GM12878 (cell line): ENCODE measurements at regions not wholly inside any gene's neighbourhood (a gene's known extent, or its start where the extent isn't known, plus 50 kb on each side); places are given as distances from the start of the nearest gene placed in this dataset.
A peak's percentile ranks its signal among the peaks of the same experiment; 100 is the strongest.
"Not testable (repeated sequence)": the region's sequence is repeated elsewhere in the genome, so short reads cannot be mapped to it uniquely, and the experiment has no call there.

Source experiments
- ATAC-seq: fragments of 200-7000 bp; cut with Tn5 transposase; 3 replicates; pipeline ENCODE4 v1.9.1; 2020; ENCODE audit warnings: mild to moderate bottlenecking, moderate library complexity
- BruUV-seq: library from RNA; stranded (reverse); fragments of 400-500 nt; replicated peaks from 2 replicates; lab custom pipeline; 2021; lab: Mats Ljungman, UMichigan
- CTCF ChIA-PET: fragments of 300-600 bp; sonication (Branson Sonifier 250); formaldehyde crosslinking; extraction: SDS; loops from one replicate; lab custom pipeline; 2021; ENCODE audit warnings: inconsistent platforms; lab: Yijun Ruan, JAX
- POLR2A ChIA-PET: fragments of 350-600 bp; formaldehyde crosslinking; extraction: SDS; loops from one replicate; lab custom pipeline; 2021; ENCODE audit warnings: inconsistent platforms; lab: Charles Lee
- RAD21 ChIA-PET: fragments of 300-600 bp; sonication (Branson Sonifier 250); formaldehyde crosslinking; loops from one replicate; lab custom pipeline; 2023; ENCODE audit warnings: antibody characterized with exemption; ENCODE audit not compliant: unreplicated experiment; lab: Charles Lee
- SMC1A ChIA-PET: fragments of 300-600 bp; sonication (Branson Sonifier 250); formaldehyde crosslinking; loops from one replicate; lab custom pipeline; 2023; ENCODE audit not compliant: unreplicated experiment, uncharacterized antibody; lab: Charles Lee
- DNase-seq: peaks from one replicate; pipeline ENCODE4 v3.0.0-alpha.2; 2011; ENCODE audit warnings: low read depth, low spot score
- FAIRE-seq: peaks from 3 replicates; lab custom pipeline; 2011; peaks lifted over from hg19 to GRCh38; lab: Jason Lieb, UNC
- H2AFZ ChIP-seq: 2 replicates; pipeline ENCODE4 v1.6.0; 2011; ENCODE audit warnings: low read depth, low read length, control low read depth; ENCODE audit not compliant: control insufficient read depth
- H3K27ac ChIP-seq: 2 replicates; pipeline ENCODE4 v1.5.1; 2011; ENCODE audit warnings: control low read depth; ENCODE audit not compliant: control insufficient read depth, insufficient read depth
- H3K27me3 ChIP-seq, 2 experiments: replicated peaks in 1 of 2; 2 replicates each; pipeline versions ENCODE4 v1.6.0 to v1.6.1; 2011; ENCODE audit warnings: low read length in 1 of 2; ENCODE audit not compliant: control insufficient read depth in 2 of 2, insufficient read depth in 2 of 2
- H3K36me3 ChIP-seq, 2 experiments: 2 replicates each; pipeline ENCODE4 v1.5.1; 2011; ENCODE audit warnings: low read length in 1 of 2; ENCODE audit not compliant: control insufficient read depth in 2 of 2, insufficient read depth in 2 of 2
- H3K4me1 ChIP-seq: 2 replicates; pipeline ENCODE4 v1.6.1; 2011; ENCODE audit warnings: mild to moderate bottlenecking, low read length, moderate library complexity, mixed read lengths; ENCODE audit not compliant: control insufficient read depth, insufficient read depth
- H3K4me2 ChIP-seq: 2 replicates; pipeline ENCODE4 v1.6.0; 2011; ENCODE audit warnings: control low read depth; ENCODE audit not compliant: control insufficient read depth, insufficient read depth
- H3K4me3 ChIP-seq: fragments of 200-600 bp; sonication (generic); 2 replicates; pipeline ENCODE4 v1.5.1; 2016
- H3K79me2 ChIP-seq: 2 replicates; pipeline ENCODE4 v1.6.0; 2011; ENCODE audit warnings: low read length; ENCODE audit not compliant: control insufficient read depth, insufficient read depth
- H3K9ac ChIP-seq: 2 replicates; pipeline ENCODE4 v1.8.0; 2011; ENCODE audit warnings: low read length, control low read depth, mixed read lengths; ENCODE audit not compliant: control insufficient read depth, insufficient read depth
- H3K9me3 ChIP-seq: replicated peaks from 3 replicates; pipeline ENCODE4 v1.5.1; 2011; ENCODE audit warnings: mild to moderate bottlenecking, low read length; ENCODE audit not compliant: control insufficient read depth, insufficient read depth
- H4K20me1 ChIP-seq: 2 replicates; pipeline ENCODE4 v1.6.0; 2011; ENCODE audit not compliant: control insufficient read depth, insufficient read depth
- DPF2 ChIP-seq: fragments of 450-650 bp; IDR thresholded peaks from 2 replicates; pipeline ENCODE4 v1.6.1; 2017; ENCODE audit warnings: mild to moderate bottlenecking
- IKZF1 ChIP-seq: fragments of 450-650 bp; conservative IDR thresholded peaks from 2 replicates; pipeline ENCODE4 v1.6.1; 2017; ENCODE audit warnings: antibody characterized with exemption, mild to moderate bottlenecking
- MEF2A ChIP-seq: IDR thresholded peaks from 2 replicates; pipeline ENCODE4 v1.6.1; 2011; ENCODE audit warnings: low read depth, mild to moderate bottlenecking, low read length, moderate library complexity; ENCODE audit not compliant: insufficient read depth
- SIN3A ChIP-seq: IDR thresholded peaks from 2 replicates; pipeline ENCODE4 v1.6.1; 2012; ENCODE audit warnings: low read depth, low read length, improper control_type of control experiment
- WGBS: methylation state at CpG from one replicate; pipeline ENCODE4 v1.1.6; 2016; ENCODE audit warnings: low lambda C conversion rate; ENCODE audit not compliant: insufficient replicate concordance, insufficient coverage; ENCODE audit errors: missing lambda C conversion rate; 5-methylcytosine and 5-hydroxymethylcytosine counted together
- in situ Hi-C: fragments of 300-500 bp; cut with MboI; formaldehyde crosslinking; loops from 9 replicates; pipeline ENCODE4 v1.14.3; 2018; ENCODE audit warnings: mixed read lengths
- intact Hi-C: fragments of 100-400 bp; cut with micrococcal nuclease; formaldehyde crosslinking; loops from one replicate; pipeline ENCODE4 v1.14.2; 2022; ENCODE audit not compliant: unreplicated experiment
- TF ChIP-seq, protein P1 (sequence below): fragments of 450-650 bp; conservative IDR thresholded peaks from 2 replicates; pipeline ENCODE4 v1.6.1; 2017; ENCODE audit warnings: mild to moderate bottlenecking, moderate library complexity
- TF ChIP-seq, protein P2 (sequence below): fragments of 450-650 bp; IDR thresholded peaks from 2 replicates; pipeline ENCODE4 v1.6.1; 2016; ENCODE audit warnings: mild to moderate bottlenecking
- TF ChIP-seq, protein P3 (sequence below): fragments of 450-650 bp; IDR thresholded peaks from 2 replicates; pipeline ENCODE4 v1.6.1; 2017; ENCODE audit warnings: low read depth, mild to moderate bottlenecking, moderate library complexity

DNA sequence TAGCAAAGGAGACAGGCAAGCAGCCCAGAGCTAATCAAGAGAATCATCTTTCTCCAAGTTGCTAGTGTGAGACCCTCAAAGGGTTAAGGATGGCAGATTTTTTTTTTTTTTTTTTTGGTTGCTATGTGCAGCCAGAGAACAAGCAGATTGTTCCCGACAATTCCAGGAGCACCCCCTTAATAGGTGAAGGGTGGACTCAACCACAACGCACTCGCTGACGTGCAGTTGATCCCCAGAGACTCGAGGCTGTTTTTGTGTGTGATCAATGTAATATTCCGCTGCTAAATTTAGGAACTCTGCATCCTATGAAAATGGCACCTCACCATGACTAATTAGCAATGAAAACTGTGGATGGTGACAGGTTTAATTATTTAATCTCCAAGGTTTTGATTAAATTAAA, 789.0 kb downstream of the KCNA4 start (continued):
- TF ChIP-seq, protein P1, sequence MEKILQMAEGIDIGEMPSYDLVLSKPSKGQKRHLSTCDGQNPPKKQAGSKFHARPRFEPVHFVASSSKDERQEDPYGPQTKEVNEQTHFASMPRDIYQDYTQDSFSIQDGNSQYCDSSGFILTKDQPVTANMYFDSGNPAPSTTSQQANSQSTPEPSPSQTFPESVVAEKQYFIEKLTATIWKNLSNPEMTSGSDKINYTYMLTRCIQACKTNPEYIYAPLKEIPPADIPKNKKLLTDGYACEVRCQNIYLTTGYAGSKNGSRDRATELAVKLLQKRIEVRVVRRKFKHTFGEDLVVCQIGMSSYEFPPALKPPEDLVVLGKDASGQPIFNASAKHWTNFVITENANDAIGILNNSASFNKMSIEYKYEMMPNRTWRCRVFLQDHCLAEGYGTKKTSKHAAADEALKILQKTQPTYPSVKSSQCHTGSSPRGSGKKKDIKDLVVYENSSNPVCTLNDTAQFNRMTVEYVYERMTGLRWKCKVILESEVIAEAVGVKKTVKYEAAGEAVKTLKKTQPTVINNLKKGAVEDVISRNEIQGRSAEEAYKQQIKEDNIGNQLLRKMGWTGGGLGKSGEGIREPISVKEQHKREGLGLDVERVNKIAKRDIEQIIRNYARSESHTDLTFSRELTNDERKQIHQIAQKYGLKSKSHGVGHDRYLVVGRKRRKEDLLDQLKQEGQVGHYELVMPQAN: no peak
- TF ChIP-seq, protein P2, sequence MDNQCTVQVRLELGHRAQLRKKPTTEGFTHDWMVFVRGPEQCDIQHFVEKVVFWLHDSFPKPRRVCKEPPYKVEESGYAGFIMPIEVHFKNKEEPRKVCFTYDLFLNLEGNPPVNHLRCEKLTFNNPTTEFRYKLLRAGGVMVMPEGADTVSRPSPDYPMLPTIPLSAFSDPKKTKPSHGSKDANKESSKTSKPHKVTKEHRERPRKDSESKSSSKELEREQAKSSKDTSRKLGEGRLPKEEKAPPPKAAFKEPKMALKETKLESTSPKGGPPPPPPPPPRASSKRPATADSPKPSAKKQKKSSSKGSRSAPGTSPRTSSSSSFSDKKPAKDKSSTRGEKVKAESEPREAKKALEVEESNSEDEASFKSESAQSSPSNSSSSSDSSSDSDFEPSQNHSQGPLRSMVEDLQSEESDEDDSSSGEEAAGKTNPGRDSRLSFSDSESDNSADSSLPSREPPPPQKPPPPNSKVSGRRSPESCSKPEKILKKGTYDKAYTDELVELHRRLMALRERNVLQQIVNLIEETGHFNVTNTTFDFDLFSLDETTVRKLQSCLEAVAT: no peak
- no peak for TF ChIP-seq MEF2A

DNA sequence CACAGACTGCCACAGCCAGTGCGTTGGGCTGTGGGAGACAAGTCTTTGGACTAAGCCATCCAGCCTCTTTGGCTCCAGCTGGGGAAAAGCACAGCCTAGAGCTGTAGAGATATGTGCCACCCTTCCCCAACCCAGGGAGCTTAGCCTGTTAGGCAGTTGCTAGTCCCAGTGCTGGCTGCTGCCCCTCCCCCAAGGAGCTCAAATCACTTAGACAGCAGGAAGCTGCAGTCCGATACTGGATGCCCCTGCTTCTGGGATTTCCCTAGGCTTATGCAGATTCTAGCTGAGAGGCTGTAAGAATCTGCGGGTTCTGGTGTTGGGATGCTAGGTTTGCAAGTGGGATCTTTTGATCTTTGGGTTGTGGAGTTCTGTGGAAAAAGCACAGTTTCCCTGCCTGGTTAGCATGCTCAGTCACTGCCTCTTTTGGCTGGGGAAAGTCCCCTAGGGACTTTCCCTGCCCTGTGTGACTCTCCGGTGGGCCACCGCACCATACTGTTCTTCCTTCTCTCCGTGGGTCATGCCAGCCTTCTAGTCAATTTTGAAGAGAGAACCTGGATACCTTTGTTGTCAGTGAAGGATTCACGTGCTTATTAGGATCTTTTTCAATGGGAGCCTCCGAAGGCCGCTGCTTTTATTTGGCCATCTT, 792.0 kb downstream of the KCNA4 start:
- H3K4me1 ChIP-seq: no peaks in the 10 kb centered on the region
- no peaks in the 10 kb centered on the region for H3K27me3 ChIP-seq
- SMC1A ChIA-PET: interaction anchor here (0.7 to 0.9 kb wide), 2 partner anchors 18 to 68 kb away, joined by 3 read pairs; no protein-coding TSS in a partner anchor
- no peak overlapping the region for H3K4me2 ChIP-seq
- in situ Hi-C loops (no loop called here), intact Hi-C loops (no loop called here)
- ATAC-seq (peak; percentile 95), DNase-seq (no peak), FAIRE-seq (no peak)
- no peak overlapping the region for H3K27ac ChIP-seq
- no peaks in the 10 kb centered on the region for H3K9me3 ChIP-seq
- H3K79me2 ChIP-seq: no peaks in the 10 kb centered on the region
- RAD21 ChIA-PET: interaction anchor here (0.9 kb wide), 1 partner anchor 1526 kb away, joined by 3 read pairs; no protein-coding TSS in a partner anchor
- H3K9ac ChIP-seq: no peak overlapping the region
- H4K20me1 ChIP-seq: no peaks in the 10 kb centered on the region
- peak overlapping the region; percentile 34 for H2AFZ ChIP-seq
- CTCF ChIA-PET: interaction anchor here (0.8 kb wide), 1 partner anchor 105 kb away, joined by 3 read pairs; no protein-coding TSS in a partner anchor
- no TSS peak for BruUV-seq
- WGBS: 35% methylated on average over 9 of the region's 9 CpGs
- H3K36me3 ChIP-seq: no peaks in the 10 kb centered on the region
- POLR2A ChIA-PET: interaction anchor here (0.6 kb wide), 1 partner anchor 1877 kb away, joined by 3 read pairs; no protein-coding TSS in a partner anchor
- H3K4me3 ChIP-seq: no peak overlapping the region
- TF ChIP-seq SIN3A: no peak
- TF ChIP-seq IKZF1: peak; percentile 51
- TF ChIP-seq DPF2: 0 out of 2 replicates have a peak, but pooled peaks have one; percentile 41
- TF ChIP-seq, protein P3, sequence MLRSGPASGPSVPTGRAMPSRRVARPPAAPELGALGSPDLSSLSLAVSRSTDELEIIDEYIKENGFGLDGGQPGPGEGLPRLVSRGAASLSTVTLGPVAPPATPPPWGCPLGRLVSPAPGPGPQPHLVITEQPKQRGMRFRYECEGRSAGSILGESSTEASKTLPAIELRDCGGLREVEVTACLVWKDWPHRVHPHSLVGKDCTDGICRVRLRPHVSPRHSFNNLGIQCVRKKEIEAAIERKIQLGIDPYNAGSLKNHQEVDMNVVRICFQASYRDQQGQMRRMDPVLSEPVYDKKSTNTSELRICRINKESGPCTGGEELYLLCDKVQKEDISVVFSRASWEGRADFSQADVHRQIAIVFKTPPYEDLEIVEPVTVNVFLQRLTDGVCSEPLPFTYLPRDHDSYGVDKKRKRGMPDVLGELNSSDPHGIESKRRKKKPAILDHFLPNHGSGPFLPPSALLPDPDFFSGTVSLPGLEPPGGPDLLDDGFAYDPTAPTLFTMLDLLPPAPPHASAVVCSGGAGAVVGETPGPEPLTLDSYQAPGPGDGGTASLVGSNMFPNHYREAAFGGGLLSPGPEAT: peak; percentile 36; the same call in 1 of the 2 replicates

GRCh38 chr11:29219531-29219930, 797.3 kb downstream of the KCNA4 start:
- RAD21 ChIA-PET, DNase-seq, H3K4me3 ChIP-seq, BruUV-seq, CTCF ChIA-PET, in situ Hi-C loops, H2AFZ ChIP-seq, FAIRE-seq, H3K9ac ChIP-seq, H4K20me1 ChIP-seq, intact Hi-C loops, H3K79me2 ChIP-seq, H3K27ac ChIP-seq, H3K27me3 ChIP-seq, H3K4me1 ChIP-seq, H3K36me3 ChIP-seq, H3K9me3 ChIP-seq, ATAC-seq, H3K4me2 ChIP-seq, POLR2A ChIA-PET, SMC1A ChIA-PET: not testable (repeated sequence)
- 0% methylated on average over 1 of the region's 1 CpG for WGBS
